Tibial nerve (tissue), 4 donors: ENCODE measurements at regions not wholly inside any gene's neighbourhood (a gene's known extent, or its start where the extent isn't known, plus 50 kb on each side); places are given as distances from the start of the nearest gene placed in this dataset.

Experiments
- CTCF ChIP-seq, 5 experiments: fragments of 200-600 bp in 3 of 5; fragments of 450-650 bp in 2 of 5; sonication (generic) in 3 of 5; IDR thresholded peaks; one replicate each; pipeline ENCODE4 v1.5.1; 2016 to 2019; ENCODE audit warnings: antibody characterized with exemption in 5 of 5, mild to moderate bottlenecking in 3 of 5, moderate library complexity in 2 of 5
- EP300 ChIP-seq, 2 donors: sonication (generic); formaldehyde crosslinking; IDR thresholded peaks; one replicate each; pipeline ENCODE4 v1.6.1; 2017; ENCODE audit warnings: antibody characterized with exemption in 2 of 2, mild to moderate bottlenecking in 1 of 2
- POLR2A ChIP-seq, 2 donors: fragments of 450-650 bp; IDR thresholded peaks; one replicate each; pipeline ENCODE4 v1.6.1; 2017; ENCODE audit warnings: antibody characterized with exemption in 2 of 2, mild to moderate bottlenecking in 2 of 2, moderate library complexity in 2 of 2

DNA sequence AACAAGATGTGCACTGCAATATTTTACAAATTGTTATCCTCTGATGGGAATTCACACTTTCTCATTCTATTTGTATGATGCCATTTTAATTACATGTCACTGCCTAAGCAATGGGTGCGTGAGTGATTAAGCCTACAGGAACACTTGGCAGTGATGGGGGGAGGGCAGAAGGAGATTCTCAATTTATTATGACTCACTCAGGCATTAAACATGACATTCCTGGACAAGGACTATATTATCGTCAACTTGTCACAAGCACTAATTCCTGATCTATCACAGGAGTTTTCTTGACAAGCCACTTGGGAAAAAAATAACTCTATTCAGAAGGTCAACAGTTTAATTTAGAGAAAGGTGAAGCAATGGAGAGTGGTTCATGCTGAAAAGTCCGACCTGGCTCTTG is 556.8 kb downstream of the NSUN3 start:
- TF ChIP-seq CTCF (IDR thresholded peaks at IDR 0.05), result no peak
- TF ChIP-seq POLR2A (IDR thresholded peaks at IDR 0.05), result no peak
- no peak for TF ChIP-seq EP300 (IDR thresholded peaks at IDR 0.05)
